GM19372 (cell line): ENCODE measurements at regions not wholly inside any gene's neighbourhood (a gene's known extent, or its start where the extent isn't known, plus 50 kb on each side); places are given as distances from the start of the nearest gene placed in this dataset.
A peak's percentile ranks its signal among the peaks of the same experiment; 100 is the strongest.

ENCODE experiments used
- ATAC-seq: cut with Tn5 transposase; IDR thresholded peaks from one replicate; pipeline ENCODE4 v1.9.1; 2021; ENCODE audit warnings: mild to moderate bottlenecking, low read depth, moderate library complexity; ENCODE audit not compliant: unreplicated experiment

DNA sequence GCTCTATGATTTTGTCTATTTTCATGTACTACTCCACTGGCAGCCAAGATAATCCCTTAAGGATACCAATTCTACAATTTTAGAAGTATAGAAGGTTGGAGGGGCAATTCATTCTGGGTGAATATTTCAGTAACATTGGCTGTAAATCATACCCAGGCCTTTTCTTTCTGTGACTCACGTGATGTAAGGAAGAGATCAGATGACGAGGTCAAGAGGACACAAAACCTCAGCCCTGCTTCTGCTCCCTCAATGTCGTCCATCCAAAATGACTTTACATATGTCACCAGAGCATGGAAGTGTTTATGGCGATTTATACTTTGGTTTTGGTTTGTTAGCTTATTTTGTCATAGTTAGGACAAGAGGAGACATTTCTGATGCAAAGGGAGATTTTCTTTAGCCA, 70.7 kb upstream of the SLC4A4 start:
- ATAC-seq, result no peak

DNA sequence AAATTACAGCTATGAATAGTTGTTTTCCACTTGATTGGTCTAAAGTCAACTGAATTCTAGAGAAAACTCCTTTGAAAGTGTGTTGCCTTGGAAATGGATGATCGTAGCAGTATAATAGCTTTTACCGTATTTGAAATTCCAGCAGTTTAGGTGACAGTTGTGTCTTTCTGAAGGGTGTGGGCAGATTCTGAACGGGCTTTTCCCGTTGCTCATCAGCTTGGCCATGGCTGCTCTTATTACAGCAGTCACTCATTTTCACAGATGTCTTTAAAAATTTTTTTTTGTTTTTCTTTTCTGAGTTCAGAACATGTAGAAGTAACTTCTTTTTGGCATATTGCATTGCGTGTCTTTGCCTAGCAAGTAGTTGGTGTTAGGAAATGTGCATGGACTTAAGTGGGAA, 69.6 kb upstream of the SLC4A4 start:
- ATAC-seq, result no peak

GRCh38 chr4:71270901-71271300, 67.9 kb upstream of the SLC4A4 start:
- ATAC-seq, result peak; percentile 52

DNA sequence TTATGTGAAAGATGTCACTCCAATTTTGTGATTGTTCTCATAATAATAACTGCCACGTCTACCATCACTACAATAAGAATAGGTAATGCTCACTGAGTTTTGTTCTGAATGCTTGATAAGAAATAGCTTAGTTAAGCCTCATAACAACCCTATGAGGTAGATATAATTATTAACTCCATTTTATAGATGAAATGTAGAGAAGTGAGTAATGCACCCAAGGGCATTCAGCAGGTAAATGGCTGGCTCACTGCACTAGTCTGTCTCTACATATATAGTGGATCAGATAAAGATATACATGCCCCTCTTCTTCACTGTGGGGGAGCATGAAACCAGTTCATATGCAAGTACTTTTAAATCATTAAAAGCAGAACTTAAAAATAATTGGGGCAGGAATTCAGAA, 65.8 kb upstream of the SLC4A4 start:
- ATAC-seq, result no peak

DNA sequence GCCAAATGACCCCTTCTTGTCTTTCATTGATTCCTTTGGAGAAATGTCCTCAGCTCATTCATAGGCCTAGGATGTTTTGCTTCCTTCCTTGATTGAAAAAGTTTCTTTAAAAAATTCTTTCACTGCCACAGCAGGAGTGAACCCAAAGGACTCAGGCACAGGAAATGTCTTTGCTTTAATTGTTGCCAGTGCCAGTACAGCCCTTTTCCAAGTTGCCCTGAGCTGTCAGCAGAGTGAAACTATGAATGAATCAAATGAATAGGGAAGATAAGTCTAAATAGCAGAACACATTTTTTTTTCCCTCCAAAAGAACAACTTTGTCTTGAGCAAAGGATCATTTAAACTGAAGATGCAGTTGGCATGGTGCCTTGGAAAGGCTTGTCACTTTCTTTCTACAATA, 63.8 kb upstream of the SLC4A4 start:
- ATAC-seq, result no peak

DNA sequence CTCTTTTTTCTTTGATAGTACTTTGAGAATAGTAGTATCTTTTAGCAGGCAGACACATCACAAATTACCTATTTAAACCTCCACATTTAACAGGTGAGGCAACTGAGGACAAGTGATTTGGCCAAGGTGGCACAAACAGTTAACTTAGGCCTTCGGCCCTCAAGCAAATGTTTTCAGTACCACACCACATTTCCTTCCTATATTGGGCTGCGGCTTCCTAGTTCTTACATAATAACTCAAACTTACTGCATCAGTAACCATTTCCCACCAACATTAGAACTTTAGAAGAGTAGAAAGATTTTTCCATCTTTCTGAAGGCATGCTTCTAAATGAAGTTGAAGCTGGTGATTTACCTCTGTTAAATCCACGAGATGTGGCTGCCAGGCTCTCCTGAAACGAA, 63.2 kb upstream of the SLC4A4 start:
- ATAC-seq, result no peak

- no peak for ATAC-seq
Observed at GRCh38 chr4:71277353-71277752, 61.5 kb upstream of the SLC4A4 start.

DNA sequence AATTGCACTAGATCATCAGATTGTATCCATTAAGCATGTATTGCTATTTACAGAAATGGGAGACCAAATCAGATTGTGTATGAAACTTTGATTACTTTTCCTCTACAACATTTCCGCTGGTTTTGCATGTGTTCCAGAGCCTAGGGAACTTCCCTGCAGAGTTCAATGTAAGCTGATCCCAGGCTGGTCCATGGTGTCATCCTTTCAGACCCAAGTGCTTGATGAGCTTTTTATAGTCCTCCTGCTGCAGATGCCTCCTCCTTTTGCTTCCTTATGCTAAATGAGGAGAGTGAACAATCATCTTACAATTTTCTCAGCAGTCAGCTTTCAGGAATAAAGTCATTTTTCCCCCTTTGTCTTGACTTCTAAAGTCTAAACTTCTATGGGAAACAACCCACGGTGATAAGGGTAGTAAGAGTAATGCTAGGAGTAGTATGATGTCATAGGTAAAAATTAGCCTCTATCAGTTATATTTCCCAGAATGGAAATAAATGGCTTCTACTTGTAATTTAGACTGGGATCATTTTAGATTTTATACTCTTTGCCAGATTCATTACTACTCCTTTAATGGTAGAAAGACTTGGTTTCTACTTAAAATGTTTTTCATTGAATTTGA, 55.1 kb upstream of the SLC4A4 start:
- no peak for ATAC-seq

DNA sequence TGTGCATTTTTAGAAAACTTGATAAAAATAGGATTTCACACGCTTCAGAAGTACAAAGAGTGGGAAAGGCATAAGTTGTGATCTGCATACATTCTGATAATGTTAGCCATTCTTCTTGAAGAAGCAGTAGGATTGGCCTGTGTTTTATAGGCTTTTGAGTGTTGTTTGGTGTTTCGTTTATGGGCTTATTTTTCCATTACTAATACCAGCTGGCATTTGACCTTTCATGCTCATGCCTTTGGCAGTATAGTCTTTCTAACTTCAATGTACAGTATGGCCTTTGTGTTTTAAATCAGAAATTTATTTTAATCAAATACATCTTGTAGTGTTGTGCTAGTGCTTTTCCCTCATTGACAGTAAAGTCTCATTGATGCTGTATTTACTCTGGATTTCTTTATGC, 51.5 kb upstream of the SLC4A4 start:
- no peak for ATAC-seq

DNA sequence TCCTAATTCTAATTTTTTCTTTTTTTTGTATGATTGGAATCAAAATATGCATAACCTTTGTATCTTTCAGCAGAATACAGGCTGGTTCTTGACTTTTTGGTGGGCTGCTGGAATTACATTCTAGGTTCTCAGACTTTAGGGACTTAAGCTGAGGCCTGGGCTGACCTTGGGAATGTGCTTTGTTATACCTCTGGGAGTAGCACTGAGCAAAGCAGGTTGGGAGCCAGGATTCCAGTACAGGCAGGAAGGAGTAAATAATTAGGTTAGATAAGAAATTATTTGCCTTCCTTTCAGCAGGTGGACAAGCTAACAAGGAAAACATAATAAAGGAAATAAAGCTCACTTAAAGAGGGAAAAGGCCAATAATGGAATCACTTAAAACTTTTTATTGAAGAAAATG, 49.9 kb upstream of the SLC4A4 start:
- no peak for ATAC-seq
